BE2C (cell line): ENCODE measurements at regions not wholly inside any gene's neighbourhood (a gene's known extent, or its start where the extent isn't known, plus 50 kb on each side); places are given as distances from the start of the nearest gene placed in this dataset.
"Not testable (repeated sequence)": the region's sequence is repeated elsewhere in the genome, so short reads cannot be mapped to it uniquely, and the experiment has no call there.

ENCODE experiments used
- DNase-seq: peaks from one replicate; pipeline ENCODE4 v3.0.0-alpha.2; 2020
- H3K27me3 ChIP-seq: fragments of 250-450 bp; sonication (Bioruptor Pico); 2 replicates; pipeline ENCODE4 v1.5.1; 2020; ENCODE audit warnings: mild to moderate bottlenecking
- H3K36me3 ChIP-seq: fragments of 250-450 bp; sonication (Bioruptor Pico); 2 replicates; pipeline ENCODE4 v1.5.1; 2020; ENCODE audit warnings: mild to moderate bottlenecking
- H3K4me1 ChIP-seq: fragments of 250-450 bp; sonication (Bioruptor Pico); 2 replicates; pipeline ENCODE4 v1.5.1; 2020
- H3K4me3 ChIP-seq: 2 replicates; pipeline ENCODE4 v1.5.1; 2011; ENCODE audit warnings: low read depth, low read length
- H3K9me3 ChIP-seq: fragments of 250-450 bp; sonication (Bioruptor Pico); 2 replicates; pipeline ENCODE4 v1.5.1; 2020
- TF ChIP-seq, protein P1 (sequence below): IDR thresholded peaks from 2 replicates; pipeline ENCODE4 v1.5.1; 2012; ENCODE audit warnings: mild to moderate bottlenecking, low read depth, low read length

DNA sequence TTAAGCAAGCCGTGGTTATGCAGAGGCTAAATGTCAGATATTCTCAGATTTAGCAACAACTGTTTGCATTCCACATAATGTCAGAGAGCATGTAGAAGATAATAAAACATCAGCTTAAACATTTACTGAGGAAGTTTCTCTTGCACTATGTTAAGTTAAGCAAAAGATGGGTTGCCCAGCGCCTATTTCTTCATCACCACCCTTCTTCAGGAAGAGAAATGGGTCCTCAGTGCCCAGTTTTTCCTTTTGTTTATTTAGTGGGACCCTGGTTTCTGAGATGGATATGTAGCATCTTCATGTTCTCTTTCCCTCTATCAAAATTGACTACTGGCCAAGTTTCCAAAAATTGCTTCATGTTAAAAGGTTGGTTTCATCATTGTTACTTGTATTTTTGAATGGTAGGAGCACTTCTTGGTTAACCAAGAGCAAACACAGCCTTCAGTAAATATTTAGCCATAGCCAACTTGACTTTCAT is 356.8 kb downstream of the RFC3 start:
- TF ChIP-seq, protein P1, sequence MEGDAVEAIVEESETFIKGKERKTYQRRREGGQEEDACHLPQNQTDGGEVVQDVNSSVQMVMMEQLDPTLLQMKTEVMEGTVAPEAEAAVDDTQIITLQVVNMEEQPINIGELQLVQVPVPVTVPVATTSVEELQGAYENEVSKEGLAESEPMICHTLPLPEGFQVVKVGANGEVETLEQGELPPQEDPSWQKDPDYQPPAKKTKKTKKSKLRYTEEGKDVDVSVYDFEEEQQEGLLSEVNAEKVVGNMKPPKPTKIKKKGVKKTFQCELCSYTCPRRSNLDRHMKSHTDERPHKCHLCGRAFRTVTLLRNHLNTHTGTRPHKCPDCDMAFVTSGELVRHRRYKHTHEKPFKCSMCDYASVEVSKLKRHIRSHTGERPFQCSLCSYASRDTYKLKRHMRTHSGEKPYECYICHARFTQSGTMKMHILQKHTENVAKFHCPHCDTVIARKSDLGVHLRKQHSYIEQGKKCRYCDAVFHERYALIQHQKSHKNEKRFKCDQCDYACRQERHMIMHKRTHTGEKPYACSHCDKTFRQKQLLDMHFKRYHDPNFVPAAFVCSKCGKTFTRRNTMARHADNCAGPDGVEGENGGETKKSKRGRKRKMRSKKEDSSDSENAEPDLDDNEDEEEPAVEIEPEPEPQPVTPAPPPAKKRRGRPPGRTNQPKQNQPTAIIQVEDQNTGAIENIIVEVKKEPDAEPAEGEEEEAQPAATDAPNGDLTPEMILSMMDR: no peak
- Histone ChIP-seq H3K4me1 (peaks cover 10% of the 10 kb centered on the region; the same call in 1 of the 2 replicates), H3K9me3 (no peaks in the 10 kb centered on the region), H3K4me3 (no peak overlapping the region), H3K27me3 (no peaks in the 10 kb centered on the region), H3K36me3 (no peaks in the 10 kb centered on the region)
- no peak for DNase-seq

DNA sequence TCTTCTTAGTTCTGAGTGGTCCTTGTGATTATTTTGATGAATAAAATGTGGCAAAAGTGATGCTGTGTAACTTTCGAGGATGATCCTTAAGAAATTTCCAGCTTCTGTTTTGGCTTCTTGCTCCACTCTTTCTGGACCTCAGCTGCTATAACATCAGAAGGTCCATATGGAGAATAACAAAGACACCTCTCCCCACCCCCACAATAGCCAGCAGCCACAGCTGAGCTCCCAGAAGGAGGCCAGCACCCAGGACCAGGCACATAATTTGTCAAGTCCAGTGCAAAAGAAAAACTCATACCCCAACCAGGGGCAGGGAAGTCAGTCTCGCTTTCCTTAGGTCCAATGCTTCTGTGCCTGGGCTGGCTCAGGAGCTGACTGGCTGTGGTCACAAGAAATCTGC is 357.6 kb downstream of the RFC3 start:
- TF ChIP-seq, protein P1: no peak
- no peaks in the 10 kb centered on the region for H3K9me3 ChIP-seq
- H3K36me3 ChIP-seq: no peaks in the 10 kb centered on the region
- no peaks in the 10 kb centered on the region for H3K27me3 ChIP-seq
- no peak overlapping the region for H3K4me3 ChIP-seq
- DNase-seq: no peak
- peaks cover 10% of the 10 kb centered on the region; the same call in 1 of the 2 replicates for H3K4me1 ChIP-seq

DNA sequence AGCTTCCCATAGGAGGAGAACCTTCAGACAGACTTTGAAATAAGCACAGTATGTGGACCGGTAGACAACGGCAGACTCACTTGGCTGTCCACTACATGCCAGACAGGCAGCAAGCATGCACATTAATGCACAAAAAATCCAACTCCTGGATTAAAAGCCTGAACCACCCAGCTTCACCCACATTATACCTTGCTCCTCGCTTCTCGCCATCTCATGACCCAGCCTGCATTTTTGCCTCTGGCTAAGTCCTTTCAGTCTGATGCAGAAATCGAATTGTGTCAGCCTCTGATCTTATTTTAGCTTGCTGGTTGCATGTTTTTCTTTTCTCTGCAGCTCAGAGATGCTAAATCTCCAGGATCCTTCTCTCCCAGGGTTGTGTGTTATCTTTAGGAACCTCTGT is 358.7 kb downstream of the RFC3 start:
- no peaks in the 10 kb centered on the region for H3K27me3 ChIP-seq
- no peak overlapping the region for H3K4me3 ChIP-seq
- H3K36me3 ChIP-seq: no peaks in the 10 kb centered on the region
- H3K9me3 ChIP-seq: no peaks in the 10 kb centered on the region
- H3K4me1 ChIP-seq: peaks cover 10% of the 10 kb centered on the region; the same call in 1 of the 2 replicates
- no peak for DNase-seq
- TF ChIP-seq, protein P1: no peak

DNA sequence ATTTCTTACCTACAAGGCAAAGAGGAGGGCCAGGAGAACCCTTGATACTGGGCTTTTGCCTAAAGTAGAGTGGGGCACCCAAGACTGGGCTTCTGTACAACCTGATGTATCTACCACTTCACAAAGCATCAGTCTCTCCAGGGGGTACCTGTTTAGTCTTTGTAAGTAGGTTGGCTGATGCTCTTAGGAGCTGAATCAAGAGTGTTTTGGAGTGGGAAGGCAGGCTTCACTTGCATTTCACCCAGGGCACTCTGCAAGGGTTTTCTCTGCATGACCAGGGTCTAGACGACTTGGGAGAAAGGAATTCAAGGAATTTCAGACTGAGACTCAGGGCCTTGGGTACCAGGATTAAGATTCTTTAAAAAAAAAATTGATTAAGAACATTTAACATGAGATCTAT is 361.5 kb downstream of the RFC3 start:
- TF ChIP-seq, protein P1: no peak
- Histone ChIP-seq H3K4me1 (peaks cover 14% of the 10 kb centered on the region; the same call in 1 of the 2 replicates), H3K4me3 (no peak overlapping the region), H3K9me3 (no peaks in the 10 kb centered on the region), H3K27me3 (no peaks in the 10 kb centered on the region), H3K36me3 (no peaks in the 10 kb centered on the region)
- DNase-seq: no peak

DNA sequence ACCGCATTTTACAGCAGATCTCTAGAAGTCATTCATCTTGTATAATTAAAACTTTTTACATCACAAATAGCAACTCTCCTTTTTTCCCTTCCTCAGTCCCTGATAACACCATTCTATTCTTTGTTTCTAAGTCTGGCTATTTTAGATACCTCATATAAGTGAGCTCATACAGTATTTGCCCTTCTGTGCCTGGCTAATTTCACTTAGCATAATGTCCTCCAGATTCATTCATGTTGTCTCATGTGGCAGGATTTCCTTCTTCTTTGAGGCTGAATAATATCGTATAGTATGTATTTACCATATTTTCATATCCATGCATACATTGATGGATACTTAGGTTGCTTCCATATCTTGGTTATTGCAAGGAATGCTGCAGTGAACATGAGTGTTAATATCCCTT is 362.0 kb downstream of the RFC3 start:
- no peak for DNase-seq
- no peaks in the 10 kb centered on the region for H3K9me3 ChIP-seq
- H3K27me3 ChIP-seq: no peaks in the 10 kb centered on the region
- H3K4me3 ChIP-seq: no peak overlapping the region
- H3K36me3 ChIP-seq: no peaks in the 10 kb centered on the region
- TF ChIP-seq, protein P1: no peak
- peaks cover 14% of the 10 kb centered on the region; the same call in 1 of the 2 replicates for H3K4me1 ChIP-seq

DNA sequence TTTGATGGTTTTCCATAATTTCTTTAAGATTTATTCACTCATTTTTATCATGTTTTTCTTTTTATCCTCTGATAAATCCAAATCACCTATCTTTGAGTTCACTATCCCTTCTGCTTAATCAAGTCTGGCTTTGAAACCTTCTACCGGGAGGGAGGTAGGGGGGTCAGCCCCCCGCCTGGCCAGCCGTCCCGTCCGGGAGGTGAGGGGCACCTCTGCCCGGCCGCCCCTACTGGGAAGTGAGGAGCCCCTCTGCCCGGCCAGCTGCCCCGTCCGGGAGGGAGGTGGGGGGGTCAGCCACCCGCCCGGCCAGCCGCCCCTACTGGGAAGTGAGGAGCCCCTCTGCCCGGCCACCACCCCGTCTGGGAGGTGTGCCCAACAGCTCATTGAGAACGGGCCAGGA is 363.3 kb downstream of the RFC3 start:
- H3K9me3 ChIP-seq, H3K36me3 ChIP-seq, H3K27me3 ChIP-seq, H3K4me3 ChIP-seq, DNase-seq: not testable (repeated sequence)
- peaks cover 14% of the 10 kb centered on the region; the same call in 1 of the 2 replicates for H3K4me1 ChIP-seq

DNA sequence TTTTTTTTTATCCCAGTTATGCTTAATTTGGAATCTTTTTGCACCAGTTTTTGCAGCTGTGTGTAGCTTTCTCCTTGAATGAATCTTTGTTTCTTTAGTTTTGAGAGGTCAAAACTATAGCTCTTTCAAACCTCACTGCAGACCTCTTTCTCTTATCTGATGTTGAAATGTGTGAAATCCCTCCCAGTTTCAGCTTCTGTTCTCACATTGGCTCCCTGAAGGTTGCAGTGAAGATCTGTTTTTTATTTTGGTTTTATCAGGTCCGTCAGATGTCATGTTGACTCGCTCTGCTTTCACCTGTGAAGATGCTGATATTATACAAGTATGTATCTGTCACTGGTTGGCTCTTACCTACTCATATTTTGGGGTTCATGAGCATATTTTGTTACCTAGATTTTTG is 372.0 kb downstream of the RFC3 start:
- H3K9me3 ChIP-seq: no peaks in the 10 kb centered on the region
- H3K36me3 ChIP-seq: no peaks in the 10 kb centered on the region
- H3K4me1 ChIP-seq: no peaks in the 10 kb centered on the region
- no peaks in the 10 kb centered on the region for H3K27me3 ChIP-seq
- TF ChIP-seq, protein P1: no peak
- no peak overlapping the region for H3K4me3 ChIP-seq
- DNase-seq: no peak
